GM18499 (cell line): ENCODE measurements at regions not wholly inside any gene's neighbourhood (a gene's known extent, or its start where the extent isn't known, plus 50 kb on each side); places are given as distances from the start of the nearest gene placed in this dataset.

Source experiments
- ATAC-seq: cut with Tn5 transposase; IDR thresholded peaks from one replicate; pipeline ENCODE4 v1.9.1; 2021; ENCODE audit warnings: moderate number of reproducible peaks; ENCODE audit not compliant: insufficient read depth, unreplicated experiment

DNA sequence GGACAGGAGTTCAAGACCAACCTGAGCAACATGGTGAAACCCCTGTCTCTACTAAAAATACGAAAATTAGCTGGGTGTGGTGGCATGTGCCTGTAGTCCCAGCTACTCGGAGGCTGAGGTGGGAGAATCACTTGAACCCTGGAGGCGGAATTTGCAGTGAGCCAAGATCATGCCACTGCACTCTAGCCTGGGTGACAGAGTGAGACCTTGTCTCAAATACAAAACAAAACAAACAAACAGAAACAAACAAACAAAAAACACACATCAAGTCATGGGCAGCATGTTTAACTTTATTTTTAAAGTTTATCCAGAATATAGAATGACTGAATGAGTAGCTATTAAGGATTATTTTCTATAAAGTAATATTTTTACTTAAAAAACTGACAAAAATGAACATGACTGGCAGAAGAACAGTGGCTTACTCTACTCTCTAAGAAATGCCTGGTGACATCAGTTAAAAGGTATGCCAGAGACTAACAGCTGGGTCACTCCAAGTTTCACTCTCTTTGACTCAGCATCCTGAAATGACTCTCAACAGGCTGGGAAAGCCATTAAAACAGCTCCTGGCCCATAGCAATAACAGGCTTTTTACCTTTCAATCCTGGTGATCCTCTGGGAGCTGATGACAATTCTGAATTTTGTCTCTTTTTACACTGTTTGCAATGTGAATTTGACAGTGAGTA lies 66.1 kb upstream of the FOXN2 start:
- peak; percentile 88 for ATAC-seq

DNA sequence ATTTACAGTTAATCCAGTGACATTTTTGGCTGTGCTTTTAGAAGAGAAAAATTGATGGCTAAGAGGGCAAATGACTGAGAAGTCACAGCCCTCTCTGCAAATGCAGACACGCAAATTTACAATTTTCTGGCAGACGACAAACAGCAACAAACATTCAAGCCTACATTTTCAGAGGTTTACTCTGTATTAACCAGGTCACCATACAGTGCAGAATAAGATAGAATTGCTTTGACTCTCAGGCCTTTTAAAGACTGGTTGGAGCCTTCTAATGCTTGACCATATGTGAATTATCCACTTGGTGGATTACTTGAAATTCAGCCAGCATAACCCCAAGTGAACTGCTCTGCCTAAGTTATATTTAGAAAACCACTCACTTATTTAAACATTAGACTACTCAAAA lies 65.5 kb upstream of the FOXN2 start:
- no peak for ATAC-seq

DNA sequence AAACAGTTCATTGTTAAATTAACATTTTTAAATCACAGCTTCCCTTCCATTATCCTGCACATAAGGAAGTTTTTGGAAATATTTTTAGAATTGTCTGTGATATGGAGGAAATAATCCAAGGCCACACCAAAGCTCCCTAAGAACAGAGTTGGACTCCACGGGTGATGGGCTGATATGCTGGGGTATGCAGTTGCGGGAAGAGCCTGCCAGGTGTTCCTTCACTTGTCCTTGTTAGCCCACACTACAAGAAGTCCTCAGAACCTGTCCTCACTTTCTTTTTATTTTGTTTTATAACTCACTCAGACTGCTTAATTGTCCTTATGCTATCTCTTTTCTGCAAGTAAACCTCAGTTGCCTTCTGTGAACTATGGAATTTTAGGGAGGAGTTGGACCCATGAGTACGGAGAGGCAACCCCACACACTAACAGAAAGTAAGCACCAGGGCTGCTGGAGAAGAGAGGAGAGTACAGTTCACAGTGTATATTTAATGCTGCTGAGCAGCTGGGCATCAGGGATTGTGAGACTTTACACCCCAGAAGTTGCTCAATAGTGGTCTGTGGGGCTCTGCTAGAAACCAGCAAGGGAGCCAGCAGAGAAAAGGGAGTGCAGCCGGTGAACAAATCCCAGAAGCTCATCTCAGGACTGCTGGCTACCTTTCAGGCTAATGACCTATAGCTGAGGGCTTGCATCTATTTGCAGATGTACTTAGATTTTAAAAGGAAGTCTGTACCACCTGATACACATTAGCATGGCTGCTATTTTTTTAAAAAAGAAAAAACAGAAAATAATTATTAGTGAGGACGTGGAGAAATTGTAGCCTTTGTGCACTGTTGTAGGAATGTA lies 64.6 kb upstream of the FOXN2 start:
- ATAC-seq = no peak

DNA sequence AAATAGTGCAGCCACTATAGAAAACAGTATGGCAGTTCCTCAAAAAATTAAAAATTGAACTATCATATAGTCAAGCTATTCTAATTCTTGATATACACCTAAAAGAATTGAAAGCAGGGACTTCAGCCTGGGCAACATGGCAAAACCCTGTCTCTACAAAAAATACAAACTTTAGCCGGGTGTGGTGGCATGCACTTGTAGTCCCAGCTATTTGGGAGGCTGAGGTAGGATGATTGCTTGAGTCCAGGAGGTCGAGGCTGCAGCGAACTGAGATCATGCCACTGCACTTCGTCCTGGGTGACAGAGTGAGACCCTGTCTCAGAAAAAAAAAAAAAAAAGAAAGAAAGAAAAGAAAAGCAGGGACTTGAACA lies 64.0 kb upstream of the FOXN2 start:
- ATAC-seq = no peak

DNA sequence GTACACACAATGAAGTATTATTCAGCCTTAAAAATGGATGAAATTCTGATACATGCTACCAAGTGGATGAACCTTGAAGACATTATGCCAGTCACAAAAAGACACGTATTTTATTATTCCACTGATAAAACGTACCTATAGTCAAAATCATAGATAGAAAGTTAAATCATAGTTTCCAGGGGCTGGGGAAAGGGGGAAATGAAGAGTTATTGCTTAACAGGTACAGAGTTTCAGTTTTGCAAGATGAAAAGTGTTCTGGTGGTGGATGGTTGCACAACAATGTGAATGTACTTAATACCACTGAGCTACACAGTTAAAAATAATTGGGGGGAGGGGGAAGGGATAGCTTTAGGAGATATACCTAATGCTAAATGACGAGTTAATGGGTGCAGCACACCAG lies 63.5 kb upstream of the FOXN2 start:
- no peak for ATAC-seq

DNA sequence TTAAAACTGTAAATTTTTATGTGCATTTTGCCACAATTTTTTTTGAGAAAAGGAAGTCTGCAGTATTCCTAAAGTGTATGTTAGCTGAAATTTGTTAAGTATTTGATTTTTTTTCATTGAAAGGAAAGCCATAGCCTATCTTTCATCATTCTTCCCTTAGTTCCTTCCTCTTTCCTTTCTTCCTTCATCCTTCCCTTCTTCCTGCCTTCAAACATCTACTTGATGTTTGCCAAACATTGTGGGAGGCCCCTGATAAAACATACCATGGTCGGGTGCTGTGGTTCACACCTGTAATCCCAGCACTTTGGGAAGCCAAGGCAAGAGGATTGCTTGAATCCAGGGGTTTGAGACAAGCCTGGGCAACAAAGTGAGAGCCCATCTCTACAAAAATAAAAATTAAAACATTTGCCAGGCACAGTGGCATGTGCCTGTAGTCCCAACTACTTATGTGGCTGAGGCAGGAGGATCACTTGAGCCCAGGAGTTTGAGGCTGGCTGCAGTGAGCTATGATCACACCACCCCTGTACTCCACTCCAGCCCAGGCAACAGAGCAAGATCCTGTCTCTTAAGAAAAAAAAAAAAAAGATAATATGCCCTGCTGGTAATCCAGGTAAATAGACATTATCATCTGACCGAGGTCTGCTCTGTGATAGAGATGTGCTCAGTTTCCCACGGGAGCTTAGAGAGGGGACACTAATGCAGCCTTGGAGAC lies 62.9 kb upstream of the FOXN2 start:
- ATAC-seq = no peak

DNA sequence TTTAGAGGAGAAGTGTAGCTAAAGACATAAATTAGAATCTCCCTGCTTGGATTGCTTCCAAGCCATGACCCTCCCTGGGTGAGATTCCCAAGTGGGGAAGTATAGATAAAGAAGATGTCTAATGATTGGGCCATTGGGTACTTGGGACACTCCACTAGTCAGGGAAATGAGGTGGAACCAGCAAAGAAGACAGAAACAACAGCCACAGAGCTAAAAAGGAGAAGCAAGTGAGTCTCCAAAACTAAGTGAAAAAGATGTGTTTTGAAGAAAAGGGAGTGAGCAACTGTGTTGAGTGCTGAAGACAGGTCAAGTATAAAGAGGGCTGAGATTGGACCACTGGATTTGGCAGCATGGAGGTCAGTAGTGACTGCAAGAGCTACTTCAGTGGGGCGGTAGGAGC lies 61.2 kb upstream of the FOXN2 start:
- no peak for ATAC-seq

DNA sequence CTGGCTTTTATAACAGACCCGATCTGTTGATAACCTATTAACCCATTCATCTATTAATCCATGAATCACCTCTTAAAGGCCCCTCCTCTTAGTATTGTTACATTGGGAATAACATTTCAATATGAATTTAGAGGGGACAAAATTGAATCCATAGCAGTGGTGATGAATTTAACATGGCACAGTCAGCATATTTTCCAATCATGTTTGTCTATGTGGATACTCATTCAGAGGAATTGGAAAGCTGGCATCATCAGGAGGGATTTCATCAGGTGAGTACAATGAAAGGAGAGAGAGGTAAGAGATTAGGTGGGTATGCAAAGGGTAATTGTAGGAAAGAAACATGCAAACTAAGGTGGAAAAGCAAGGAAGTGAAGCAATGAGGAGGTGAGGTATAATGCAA lies 59.6 kb upstream of the FOXN2 start:
- ATAC-seq = no peak

GRCh38 chr2:48257456-48257855 lies 57.0 kb upstream of the FOXN2 start:
- ATAC-seq = no peak

- ATAC-seq = no peak
Measured at GRCh38 chr2:48258481-48259149, 55.9 kb upstream of the FOXN2 start.

DNA sequence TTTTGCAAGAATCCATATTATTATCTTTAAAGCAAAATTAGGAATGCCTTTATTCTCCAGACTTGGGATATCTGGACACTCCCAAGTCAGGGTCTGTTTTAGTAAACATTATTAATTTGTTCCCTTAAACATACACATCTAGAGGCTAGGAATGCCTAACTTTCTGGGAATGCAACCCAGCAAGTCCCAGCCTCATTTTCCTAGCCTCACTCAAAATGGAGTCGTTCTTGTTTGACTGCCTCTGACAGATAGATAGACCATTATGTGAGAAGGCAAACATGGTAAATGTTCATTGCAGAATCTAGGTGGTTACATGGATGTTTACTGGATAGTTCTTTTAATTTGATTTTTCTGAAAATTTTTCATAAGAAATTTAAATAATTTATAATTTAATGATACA lies 54.7 kb upstream of the FOXN2 start:
- no peak for ATAC-seq

- no peak for ATAC-seq
Measured at GRCh38 chr2:48264627-48265026, 49.9 kb upstream of the FOXN2 start.
